GM12878 (cell line): ENCODE measurements at regions not wholly inside any gene's neighbourhood (a gene's known extent, or its start where the extent isn't known, plus 50 kb on each side); places are given as distances from the start of the nearest gene placed in this dataset.
A peak's percentile ranks its signal among the peaks of the same experiment; 100 is the strongest.

ENCODE experiments used
- ATAC-seq: fragments of 200-7000 bp; cut with Tn5 transposase; 3 replicates; pipeline ENCODE4 v1.9.1; 2020; ENCODE audit warnings: mild to moderate bottlenecking, moderate library complexity
- BruUV-seq: library from RNA; stranded (reverse); fragments of 400-500 nt; replicated peaks from 2 replicates; lab custom pipeline; 2021; lab: Mats Ljungman, UMichigan
- CTCF ChIA-PET: fragments of 300-600 bp; sonication (Branson Sonifier 250); formaldehyde crosslinking; extraction: SDS; loops from one replicate; lab custom pipeline; 2021; ENCODE audit warnings: inconsistent platforms; lab: Yijun Ruan, JAX
- POLR2A ChIA-PET: fragments of 350-600 bp; formaldehyde crosslinking; extraction: SDS; loops from one replicate; lab custom pipeline; 2021; ENCODE audit warnings: inconsistent platforms; lab: Charles Lee
- RAD21 ChIA-PET: fragments of 300-600 bp; sonication (Branson Sonifier 250); formaldehyde crosslinking; loops from one replicate; lab custom pipeline; 2023; ENCODE audit warnings: antibody characterized with exemption; ENCODE audit not compliant: unreplicated experiment; lab: Charles Lee
- SMC1A ChIA-PET: fragments of 300-600 bp; sonication (Branson Sonifier 250); formaldehyde crosslinking; loops from one replicate; lab custom pipeline; 2023; ENCODE audit not compliant: unreplicated experiment, uncharacterized antibody; lab: Charles Lee
- DNase-seq: peaks from one replicate; pipeline ENCODE4 v3.0.0-alpha.2; 2011; ENCODE audit warnings: low read depth, low spot score
- FAIRE-seq: peaks from 3 replicates; lab custom pipeline; 2011; peaks lifted over from hg19 to GRCh38; lab: Jason Lieb, UNC
- H2AFZ ChIP-seq: 2 replicates; pipeline ENCODE4 v1.6.0; 2011; ENCODE audit warnings: low read depth, low read length, control low read depth; ENCODE audit not compliant: control insufficient read depth
- H3K27ac ChIP-seq: 2 replicates; pipeline ENCODE4 v1.5.1; 2011; ENCODE audit warnings: control low read depth; ENCODE audit not compliant: control insufficient read depth, insufficient read depth
- H3K27me3 ChIP-seq, 2 experiments: replicated peaks in 1 of 2; 2 replicates each; pipeline versions ENCODE4 v1.6.0 to v1.6.1; 2011; ENCODE audit warnings: low read length in 1 of 2; ENCODE audit not compliant: control insufficient read depth in 2 of 2, insufficient read depth in 2 of 2
- H3K36me3 ChIP-seq, 2 experiments: 2 replicates each; pipeline ENCODE4 v1.5.1; 2011; ENCODE audit warnings: low read length in 1 of 2; ENCODE audit not compliant: control insufficient read depth in 2 of 2, insufficient read depth in 2 of 2
- H3K4me1 ChIP-seq: 2 replicates; pipeline ENCODE4 v1.6.1; 2011; ENCODE audit warnings: mild to moderate bottlenecking, low read length, moderate library complexity, mixed read lengths; ENCODE audit not compliant: control insufficient read depth, insufficient read depth
- H3K4me2 ChIP-seq: 2 replicates; pipeline ENCODE4 v1.6.0; 2011; ENCODE audit warnings: control low read depth; ENCODE audit not compliant: control insufficient read depth, insufficient read depth
- H3K4me3 ChIP-seq: fragments of 200-600 bp; sonication (generic); 2 replicates; pipeline ENCODE4 v1.5.1; 2016
- H3K79me2 ChIP-seq: 2 replicates; pipeline ENCODE4 v1.6.0; 2011; ENCODE audit warnings: low read length; ENCODE audit not compliant: control insufficient read depth, insufficient read depth
- H3K9ac ChIP-seq: 2 replicates; pipeline ENCODE4 v1.8.0; 2011; ENCODE audit warnings: low read length, control low read depth, mixed read lengths; ENCODE audit not compliant: control insufficient read depth, insufficient read depth
- H3K9me3 ChIP-seq: replicated peaks from 3 replicates; pipeline ENCODE4 v1.5.1; 2011; ENCODE audit warnings: mild to moderate bottlenecking, low read length; ENCODE audit not compliant: control insufficient read depth, insufficient read depth
- H4K20me1 ChIP-seq: 2 replicates; pipeline ENCODE4 v1.6.0; 2011; ENCODE audit not compliant: control insufficient read depth, insufficient read depth
- CHD4 ChIP-seq: fragments of 200-600 bp; sonication (generic); IDR thresholded peaks from 2 replicates; pipeline ENCODE4 v1.6.1; 2016; ENCODE audit warnings: mild to moderate bottlenecking
- CREM ChIP-seq: IDR thresholded peaks from 2 replicates; pipeline ENCODE4 v1.6.1; 2014; ENCODE audit warnings: antibody characterized with exemption, low read depth
- ETV6 ChIP-seq, 2 experiments: fragments of 450-650 bp in 1 of 2; IDR thresholded peaks in 1 of 2; conservative IDR thresholded peaks in 1 of 2; 2 replicates each; pipeline ENCODE4 v1.6.1; 2014; ENCODE audit warnings: antibody characterized with exemption in 1 of 2, borderline replicate concordance in 1 of 2, low read depth in 1 of 2, mild to moderate bottlenecking in 1 of 2, moderate library complexity in 1 of 2
- HDAC2 ChIP-seq: fragments of 200-600 bp; sonication (generic); IDR thresholded peaks from 2 replicates; pipeline ENCODE4 v1.6.1; 2017
- KLF5 ChIP-seq: fragments of 450-650 bp; IDR thresholded peaks from 2 replicates; pipeline ENCODE4 v1.6.1; 2014; ENCODE audit warnings: mild to moderate bottlenecking; ENCODE audit not compliant: partially characterized antibody
- MEF2A ChIP-seq: IDR thresholded peaks from 2 replicates; pipeline ENCODE4 v1.6.1; 2011; ENCODE audit warnings: low read depth, mild to moderate bottlenecking, low read length, moderate library complexity; ENCODE audit not compliant: insufficient read depth
- MYB ChIP-seq: fragments of 150-350 bp; IDR thresholded peaks from 2 replicates; pipeline ENCODE4 v1.6.1; 2014; ENCODE audit warnings: mild to moderate bottlenecking, low read depth, low read length, borderline replicate concordance
- NFYB ChIP-seq: IDR thresholded peaks from 2 replicates; pipeline ENCODE4 v1.6.1; 2011; ENCODE audit warnings: low read depth, mild to moderate bottlenecking, low read length, improper control_type of control experiment, moderate library complexity; ENCODE audit not compliant: insufficient read depth
- PML ChIP-seq: IDR thresholded peaks from 2 replicates; pipeline ENCODE4 v1.6.1; 2012; ENCODE audit warnings: low read length, inconsistent platforms
- RELA ChIP-seq: fragments of 450-650 bp; IDR thresholded peaks from 2 replicates; pipeline ENCODE4 v1.8.0; 2014; ENCODE audit warnings: borderline replicate concordance; ENCODE audit not compliant: partially characterized antibody
- SMAD5 ChIP-seq: IDR thresholded peaks from 2 replicates; pipeline ENCODE4 v1.6.1; 2016; ENCODE audit warnings: antibody characterized with exemption, low read depth
- SP1 ChIP-seq: IDR thresholded peaks from one replicate; pipeline ENCODE4 v1.6.1; 2011; ENCODE audit warnings: low read depth, low read length
- TBL1XR1 ChIP-seq: IDR thresholded peaks from 2 replicates; pipeline ENCODE4 v1.6.1; 2012; ENCODE audit warnings: low read depth, low read length, improper control_type of control experiment
- TCF12 ChIP-seq: IDR thresholded peaks from 2 replicates; pipeline ENCODE4 v1.6.1; 2011; ENCODE audit warnings: low read depth, mild to moderate bottlenecking, low read length
- USF1 ChIP-seq: IDR thresholded peaks from 2 replicates; pipeline ENCODE4 v1.6.1; 2011; ENCODE audit warnings: borderline replicate concordance, low read depth, mild to moderate bottlenecking, moderate library complexity, mixed read lengths, low read length; ENCODE audit not compliant: insufficient read depth; ENCODE audit errors: extremely low read length
- USF2 ChIP-seq: IDR thresholded peaks from 2 replicates; pipeline ENCODE4 v1.6.1; 2011; ENCODE audit warnings: low read depth, low read length, improper control_type of control experiment, borderline replicate concordance
- ZNF217 ChIP-seq: fragments of 450-650 bp; IDR thresholded peaks from 2 replicates; pipeline ENCODE4 v1.6.1; 2017; ENCODE audit warnings: antibody characterized with exemption, mild to moderate bottlenecking
- ZNF24 ChIP-seq: fragments of 450-650 bp; IDR thresholded peaks from 2 replicates; pipeline ENCODE4 v1.6.1; 2017; ENCODE audit warnings: antibody characterized with exemption, mild to moderate bottlenecking
- WGBS: methylation state at CpG from one replicate; pipeline ENCODE4 v1.1.6; 2016; ENCODE audit warnings: low lambda C conversion rate; ENCODE audit not compliant: insufficient replicate concordance, insufficient coverage; ENCODE audit errors: missing lambda C conversion rate; 5-methylcytosine and 5-hydroxymethylcytosine counted together
- in situ Hi-C: fragments of 300-500 bp; cut with MboI; formaldehyde crosslinking; loops from 9 replicates; pipeline ENCODE4 v1.14.3; 2018; ENCODE audit warnings: mixed read lengths
- intact Hi-C: fragments of 100-400 bp; cut with micrococcal nuclease; formaldehyde crosslinking; loops from one replicate; pipeline ENCODE4 v1.14.2; 2022; ENCODE audit not compliant: unreplicated experiment

GRCh38 chr5:143583409-143583808, 179.9 kb upstream of the NR3C1 start:
- Histone ChIP-seq H3K9me3 (no peaks in the 10 kb centered on the region), H3K4me1 (peaks cover 7% of the 10 kb centered on the region), H3K27me3 (no peaks in the 10 kb centered on the region)
- POLR2A ChIA-PET, result interaction anchor here (0.8 to 2.6 kb wide), 8 partner anchors 8 to 158 kb away, joined by 3 to 17 read pairs (median 5); no protein-coding TSS in a partner anchor
- in situ Hi-C loops, result no loop called here
- TF ChIP-seq TBL1XR1, result no peak
- no peak for TF ChIP-seq TCF12
- no peak for TF ChIP-seq SMAD5
- TF ChIP-seq MEF2A, result no peak
- no peak for TF ChIP-seq MYB
- no peak for TF ChIP-seq KLF5
- TF ChIP-seq SP1, result no peak
- TF ChIP-seq ZNF24, result no peak
- TF ChIP-seq ZNF217, result no peak
- TF ChIP-seq ETV6 (conservative IDR thresholded peaks at IDR 0.05 in 1 of 2, IDR thresholded peaks at IDR 0.05 in 1 of 2; ENCODE audit: borderline replicate concordance in 1 of 2, low read depth in 1 of 2), result no peak
- no peak for TF ChIP-seq CHD4
- TF ChIP-seq PML, result no peak
- no peak for TF ChIP-seq USF2
- TF ChIP-seq CREM, result no peak
- TF ChIP-seq HDAC2, result no peak
- no peak for TF ChIP-seq RELA
- TF ChIP-seq USF1, result no peak
- no peak for TF ChIP-seq NFYB
- TF ChIP-seq, all 136 proteins: peak for 0
- no peak overlapping the region for H3K4me3 ChIP-seq
- peak overlapping the region; percentile 67 for H2AFZ ChIP-seq
- 6% methylated on average over 1 of the region's 1 CpG for WGBS
- no peaks in the 10 kb centered on the region for H3K36me3 ChIP-seq
- BruUV-seq, result no TSS peak
- CTCF ChIA-PET, result interaction anchor here (0.6 to 2.9 kb wide), 6 partner anchors 9 to 179 kb away, joined by 3 to 18 read pairs (median 4); partner anchors contain the start of gene NR3C1
- FAIRE-seq (peak; percentile 66), ATAC-seq (peak; percentile 61), DNase-seq (no peak)
- H4K20me1 ChIP-seq, result no peaks in the 10 kb centered on the region
- SMC1A ChIA-PET, result interaction anchor here (0.6 to 3.6 kb wide), 15 partner anchors 10 to 245 kb away, joined by 3 to 52 read pairs (median 4); no protein-coding TSS in a partner anchor
- no peak overlapping the region for H3K4me2 ChIP-seq
- RAD21 ChIA-PET, result interaction anchor here (1.0 to 3.6 kb wide), 11 partner anchors 9 to 241 kb away, joined by 3 to 26 read pairs (median 5); partner anchors contain the start of gene NR3C1
- no peaks in the 10 kb centered on the region for H3K79me2 ChIP-seq
- no peak overlapping the region for H3K27ac ChIP-seq
- no peak overlapping the region for H3K9ac ChIP-seq
- intact Hi-C loops, result no loop called here
